ENCODE measurements at regions not wholly inside any gene's neighbourhood (a gene's known extent, or its start where the extent isn't known, plus 50 kb on each side); places are given as distances from the start of the nearest gene placed in this dataset.

DNA sequence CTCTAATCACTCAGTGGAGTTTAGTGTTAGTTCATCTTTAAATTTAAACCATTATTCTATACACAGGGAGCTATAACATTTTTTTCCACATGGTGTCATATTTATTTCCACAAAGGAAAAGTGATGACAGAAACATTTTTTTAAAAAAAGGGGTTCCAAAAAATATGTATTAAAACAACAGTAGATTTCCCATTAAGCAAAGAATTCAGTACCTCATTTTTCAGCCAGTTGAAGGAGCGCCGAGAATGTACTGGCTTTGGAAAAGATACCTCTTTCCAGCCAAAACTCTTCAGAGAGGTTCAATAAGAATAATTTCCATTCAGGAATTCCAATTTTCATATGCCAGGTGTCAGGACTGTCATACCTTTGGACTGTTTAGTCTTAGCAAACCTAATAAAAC lies 250.5 kb upstream of the MEOX2 start:
- DNase-seq (ENCODE audit: low read depth), result no peak
- no peak overlapping the region for H3K4me3 ChIP-seq (ENCODE audit: low read depth, low read length)
- H3K36me3 ChIP-seq (ENCODE audit: control insufficient read depth, insufficient read depth, low read length), result no peaks in the 10 kb centered on the region
- H3K27me3 ChIP-seq (ENCODE audit: control insufficient read depth, insufficient read depth, low read length), result no peaks in the 10 kb centered on the region
- ChIA-PET POLR2A (no interaction called here), CTCF (interaction anchor here (0.6 kb wide), 1 partner anchor 688 kb away, joined by 3 read pairs; no protein-coding TSS in a partner anchor)
- TF ChIP-seq, protein P1, sequence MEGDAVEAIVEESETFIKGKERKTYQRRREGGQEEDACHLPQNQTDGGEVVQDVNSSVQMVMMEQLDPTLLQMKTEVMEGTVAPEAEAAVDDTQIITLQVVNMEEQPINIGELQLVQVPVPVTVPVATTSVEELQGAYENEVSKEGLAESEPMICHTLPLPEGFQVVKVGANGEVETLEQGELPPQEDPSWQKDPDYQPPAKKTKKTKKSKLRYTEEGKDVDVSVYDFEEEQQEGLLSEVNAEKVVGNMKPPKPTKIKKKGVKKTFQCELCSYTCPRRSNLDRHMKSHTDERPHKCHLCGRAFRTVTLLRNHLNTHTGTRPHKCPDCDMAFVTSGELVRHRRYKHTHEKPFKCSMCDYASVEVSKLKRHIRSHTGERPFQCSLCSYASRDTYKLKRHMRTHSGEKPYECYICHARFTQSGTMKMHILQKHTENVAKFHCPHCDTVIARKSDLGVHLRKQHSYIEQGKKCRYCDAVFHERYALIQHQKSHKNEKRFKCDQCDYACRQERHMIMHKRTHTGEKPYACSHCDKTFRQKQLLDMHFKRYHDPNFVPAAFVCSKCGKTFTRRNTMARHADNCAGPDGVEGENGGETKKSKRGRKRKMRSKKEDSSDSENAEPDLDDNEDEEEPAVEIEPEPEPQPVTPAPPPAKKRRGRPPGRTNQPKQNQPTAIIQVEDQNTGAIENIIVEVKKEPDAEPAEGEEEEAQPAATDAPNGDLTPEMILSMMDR (IDR thresholded peaks at IDR 0.05; ENCODE audit: insufficient read depth, low read depth, low read length), result no peak

DNA sequence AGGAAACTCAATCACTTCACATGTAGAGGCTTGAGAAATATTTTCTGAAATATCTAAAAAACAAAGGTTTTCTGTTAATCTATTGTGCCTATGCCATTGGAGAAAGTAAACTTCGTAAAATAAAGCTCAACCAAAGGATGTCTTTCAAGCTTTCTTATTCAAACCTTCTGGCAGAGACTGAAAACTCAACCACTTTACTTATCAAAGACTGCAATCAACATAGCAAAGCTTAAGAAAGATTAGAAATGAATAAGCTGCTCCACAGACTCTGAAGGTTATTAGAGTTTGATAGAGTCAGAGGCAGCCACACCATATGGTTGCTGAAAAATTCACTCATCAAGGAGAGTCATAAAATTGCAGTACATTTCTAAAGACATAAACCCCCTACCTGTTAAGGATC lies 245.8 kb upstream of the MEOX2 start:
- ChIA-PET POLR2A (no interaction called here), CTCF (no interaction called here)
- no peaks in the 10 kb centered on the region for H3K27me3 ChIP-seq (ENCODE audit: control insufficient read depth, insufficient read depth, low read length)
- H3K4me3 ChIP-seq (ENCODE audit: low read depth, low read length), result no peak overlapping the region
- TF ChIP-seq, protein P1 (IDR thresholded peaks at IDR 0.05; ENCODE audit: insufficient read depth, low read depth, low read length), result no peak
- DNase-seq (ENCODE audit: low read depth), result no peak
- H3K36me3 ChIP-seq (ENCODE audit: control insufficient read depth, insufficient read depth, low read length), result no peaks in the 10 kb centered on the region

DNA sequence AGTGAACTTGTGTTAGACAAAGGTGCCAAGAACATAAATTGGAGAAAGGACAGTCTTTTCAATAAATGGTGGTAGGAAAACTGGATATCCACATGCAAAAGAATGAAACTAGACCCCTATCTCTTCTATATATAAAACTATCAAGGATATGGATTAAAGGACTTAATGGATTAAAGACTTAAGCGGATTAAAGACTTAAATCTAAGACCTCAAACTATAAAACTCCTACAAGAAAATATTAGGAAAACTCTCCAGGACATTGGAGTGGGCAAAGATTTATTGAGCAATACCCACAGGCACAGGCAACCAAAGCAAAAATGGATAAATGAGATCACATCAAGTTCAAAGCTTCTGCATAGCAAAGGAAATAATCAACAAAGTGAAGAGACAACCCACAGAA lies 242.9 kb upstream of the MEOX2 start:
- H3K27me3 ChIP-seq (ENCODE audit: control insufficient read depth, insufficient read depth, low read length), result no peaks in the 10 kb centered on the region
- ChIA-PET POLR2A (no interaction called here), CTCF (no interaction called here)
- H3K36me3 ChIP-seq (ENCODE audit: control insufficient read depth, insufficient read depth, low read length), result no peaks in the 10 kb centered on the region
- TF ChIP-seq, protein P1 (IDR thresholded peaks at IDR 0.05; ENCODE audit: insufficient read depth, low read depth, low read length), result no peak
- DNase-seq (ENCODE audit: low read depth), result no peak
- no peak overlapping the region for H3K4me3 ChIP-seq (ENCODE audit: low read depth, low read length)

DNA sequence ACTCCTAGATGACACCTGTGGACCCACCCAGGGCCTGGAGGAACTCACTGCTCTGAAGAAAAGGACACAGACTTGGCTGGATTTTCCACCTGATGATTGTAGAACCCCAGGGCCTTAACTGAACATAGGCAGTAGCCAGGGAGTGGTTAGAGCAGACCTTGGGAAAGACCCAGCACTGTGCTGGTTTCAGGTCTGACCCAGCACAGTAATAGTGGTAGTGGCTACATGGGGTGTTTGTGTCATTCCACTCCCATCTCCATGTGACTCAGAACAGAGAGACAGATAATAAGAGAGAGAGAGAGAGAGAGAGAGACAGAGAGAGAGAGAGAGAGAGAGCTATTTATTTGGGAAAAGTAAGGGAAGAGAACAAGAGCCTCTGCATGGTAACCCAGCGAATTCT lies 239.1 kb upstream of the MEOX2 start:
- ChIA-PET CTCF (no interaction called here), POLR2A (no interaction called here)

DNA sequence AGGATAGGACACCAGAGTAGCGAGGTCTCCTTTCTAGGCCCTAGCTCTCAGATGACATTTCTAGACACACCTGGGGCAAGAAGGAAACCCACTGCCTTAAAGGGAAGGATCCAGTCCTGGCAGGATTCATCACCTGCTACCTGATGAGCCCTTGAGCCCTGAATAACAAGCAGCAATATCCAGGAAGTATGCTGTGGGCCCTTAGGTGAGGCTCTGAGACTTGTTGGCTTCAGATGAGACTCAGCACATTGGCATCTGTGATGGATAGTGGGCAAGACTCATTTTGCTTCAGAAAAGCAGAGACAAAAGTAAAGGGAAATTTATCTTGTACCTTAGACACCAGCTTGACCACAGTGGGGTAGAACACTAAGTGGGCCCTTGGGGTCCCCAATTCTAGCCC lies 238.4 kb upstream of the MEOX2 start:
- ChIA-PET POLR2A (no interaction called here), CTCF (no interaction called here)
- Histone ChIP-seq H3K4me3 (ENCODE audit: low read depth, low read length) (no peak overlapping the region), H3K36me3 (ENCODE audit: control insufficient read depth, insufficient read depth, low read length) (no peaks in the 10 kb centered on the region), H3K27me3 (ENCODE audit: control insufficient read depth, insufficient read depth, low read length) (no peaks in the 10 kb centered on the region)
- TF ChIP-seq, protein P1 (IDR thresholded peaks at IDR 0.05; ENCODE audit: insufficient read depth, low read depth, low read length), result no peak
- no peak for DNase-seq (ENCODE audit: low read depth)

More for the DNA sequence above, 239.1 kb upstream of the MEOX2 start:
- no peak for DNase-seq (ENCODE audit: low read depth)
- H3K36me3 ChIP-seq (ENCODE audit: control insufficient read depth, insufficient read depth, low read length), result no peaks in the 10 kb centered on the region
- no peak overlapping the region for H3K4me3 ChIP-seq (ENCODE audit: low read depth, low read length)
- TF ChIP-seq, protein P1 (IDR thresholded peaks at IDR 0.05; ENCODE audit: insufficient read depth, low read depth, low read length), result no peak
- no peaks in the 10 kb centered on the region for H3K27me3 ChIP-seq (ENCODE audit: control insufficient read depth, insufficient read depth, low read length)
